Mesenchymal stem cell (in vitro differentiated cells and primary cell): ENCODE measurements at regions not wholly inside any gene's neighbourhood (a gene's known extent, or its start where the extent isn't known, plus 50 kb on each side); places are given as distances from the start of the nearest gene placed in this dataset.

Experiments used
- DNase-seq: peaks from one replicate; pipeline ENCODE4 v3.0.0-alpha.2; 2013
- H2AFZ ChIP-seq: one replicate; pipeline ENCODE4 v1.6.1; 2013; ENCODE audit warnings: low read depth, mild to moderate bottlenecking, control low read depth, inconsistent platforms, low read length, moderate library complexity
- H2AK5ac ChIP-seq: 2 replicates; pipeline ENCODE4 v1.6.1; 2013; ENCODE audit warnings: low read length, moderate library complexity, mild to moderate bottlenecking, inconsistent platforms; ENCODE audit not compliant: severe bottlenecking
- H2BK120ac ChIP-seq: one replicate; pipeline ENCODE4 v1.6.1; 2013; ENCODE audit warnings: low read depth, mild to moderate bottlenecking, inconsistent platforms, low read length, moderate library complexity
- H2BK12ac ChIP-seq, 2 experiments: one replicate each; pipeline ENCODE4 v1.6.1; 2013; ENCODE audit warnings: inconsistent platforms in 2 of 2, low read length in 2 of 2, mild to moderate bottlenecking in 2 of 2, moderate library complexity in 2 of 2, control low read depth in 1 of 2
- H2BK15ac ChIP-seq: one replicate; pipeline ENCODE4 v1.6.1; 2013; ENCODE audit warnings: mild to moderate bottlenecking, low read depth, inconsistent platforms; ENCODE audit not compliant: poor library complexity, severe bottlenecking
- H2BK5ac ChIP-seq: 2 replicates; pipeline ENCODE4 v1.6.1; 2013; ENCODE audit warnings: low read depth, mild to moderate bottlenecking, low read length, control low read depth, inconsistent platforms; ENCODE audit not compliant: poor library complexity, severe bottlenecking
- H3K14ac ChIP-seq, 2 experiments: one replicate each; pipeline ENCODE4 v1.6.1; 2013; ENCODE audit warnings: inconsistent platforms in 2 of 2, low read length in 2 of 2, control low read depth in 1 of 2, mild to moderate bottlenecking in 1 of 2, moderate library complexity in 1 of 2
- H3K18ac ChIP-seq, 2 experiments: one replicate each; pipeline ENCODE4 v1.6.1; 2013; ENCODE audit warnings: inconsistent platforms in 2 of 2, low read length in 2 of 2, control low read depth in 1 of 2, low read depth in 1 of 2, mild to moderate bottlenecking in 1 of 2
- H3K23ac ChIP-seq, 2 experiments: one replicate each; pipeline ENCODE4 v1.6.1; 2013; ENCODE audit warnings: inconsistent platforms in 2 of 2, low read length in 2 of 2, mild to moderate bottlenecking in 2 of 2, moderate library complexity in 2 of 2, control low read depth in 1 of 2
- H3K27ac ChIP-seq: 2 replicates; pipeline ENCODE4 v1.5.1; 2013; ENCODE audit warnings: mild to moderate bottlenecking, moderate library complexity, low read length, control low read depth, inconsistent platforms; ENCODE audit not compliant: poor library complexity, severe bottlenecking
- H3K27me3 ChIP-seq, 2 experiments: 2 replicates each; pipeline versions ENCODE4 v1.6.1 to v1.7.0; 2013; ENCODE audit warnings: low read length in 2 of 2, mild to moderate bottlenecking in 2 of 2, moderate library complexity in 2 of 2, control low read depth in 1 of 2, inconsistent platforms in 1 of 2; ENCODE audit not compliant: control insufficient read depth in 1 of 2, insufficient read depth in 1 of 2
- H3K36me3 ChIP-seq, 2 experiments: 2 replicates each; pipeline versions ENCODE4 v1.6.1 to v1.7.0; 2013; ENCODE audit warnings: low read length in 2 of 2, control low read depth in 1 of 2, inconsistent platforms in 1 of 2, low read depth in 1 of 2, mild to moderate bottlenecking in 1 of 2; ENCODE audit not compliant: insufficient read depth in 2 of 2, control insufficient read depth in 1 of 2
- H3K4ac ChIP-seq, 2 experiments: one replicate each; pipeline ENCODE4 v1.6.1; 2013; ENCODE audit warnings: inconsistent platforms in 2 of 2, low read length in 2 of 2, mild to moderate bottlenecking in 2 of 2, moderate library complexity in 2 of 2, control low read depth in 1 of 2, low read depth in 1 of 2
- H3K4me1 ChIP-seq: 2 replicates; pipeline ENCODE4 v1.6.1; 2013; ENCODE audit warnings: low read depth, low read length, control low read depth; ENCODE audit not compliant: control insufficient read depth, insufficient read depth
- H3K4me2 ChIP-seq: 2 replicates; pipeline ENCODE4 v1.6.1; 2013; ENCODE audit warnings: low read length, mild to moderate bottlenecking, inconsistent platforms; ENCODE audit not compliant: poor library complexity, severe bottlenecking
- H3K4me3 ChIP-seq, 2 experiments: 2 replicates each; pipeline versions ENCODE4 v1.5.1 to v1.7.0; 2013; ENCODE audit warnings: low read length in 2 of 2, mild to moderate bottlenecking in 2 of 2, control low read depth in 1 of 2, low read depth in 1 of 2; ENCODE audit not compliant: insufficient read depth in 1 of 2
- H3K79me1 ChIP-seq: replicated peaks from 2 replicates; pipeline ENCODE4 v1.6.1; 2013; ENCODE audit warnings: mild to moderate bottlenecking, control low read depth, low read length, inconsistent platforms; ENCODE audit not compliant: poor library complexity, severe bottlenecking
- H3K9ac ChIP-seq: 2 replicates; pipeline ENCODE4 v1.7.0; 2013; ENCODE audit warnings: mild to moderate bottlenecking, low read length, moderate library complexity
- H3K9me3 ChIP-seq: 2 replicates; pipeline ENCODE4 v1.7.0; 2013; ENCODE audit warnings: mild to moderate bottlenecking, low read length; ENCODE audit not compliant: control insufficient read depth
- H4K8ac ChIP-seq: one replicate; pipeline ENCODE4 v1.6.1; 2013; ENCODE audit warnings: inconsistent platforms, mild to moderate bottlenecking, low read length, moderate library complexity
- H4K91ac ChIP-seq: one replicate; pipeline ENCODE4 v1.6.1; 2013; ENCODE audit warnings: mild to moderate bottlenecking, low read length, inconsistent platforms
- WGBS: methylation state at CpG from one replicate; pipeline ENCODE4 v1.1.7; 2013; ENCODE audit warnings: mixed read lengths; 5-methylcytosine and 5-hydroxymethylcytosine counted together

GRCh38 chr11:19329970-19330369 is 89.2 kb upstream of the E2F8 start:
- Histone ChIP-seq H3K4me2 (no peak overlapping the region), H2AK5ac (no peak overlapping the region), H3K27ac (no peak overlapping the region), H4K8ac (no peak overlapping the region), H3K9me3 (no peaks in the 10 kb centered on the region), H3K4ac (no peak overlapping the region), H3K36me3 (no peaks in the 10 kb centered on the region), H3K27me3 (peaks cover 17 to 58% of the 10 kb centered on the region in 2 experiments), H2BK120ac (no peak overlapping the region), H3K4me1 (no peaks in the 10 kb centered on the region), H2AFZ (no peak overlapping the region), H4K91ac (no peak overlapping the region), H3K79me1 (no peaks in the 10 kb centered on the region), H3K4me3 (no peak overlapping the region), H3K9ac (no peak overlapping the region), H3K18ac (no peak overlapping the region), H2BK15ac (no peak overlapping the region), H2BK12ac (no peak overlapping the region), H3K14ac (peak overlapping the region in 1 of 2 experiments; percentile 15), H2BK5ac (no peak overlapping the region), H3K23ac (no peak overlapping the region)
- 77% methylated on average over 1 of the region's 1 CpG for WGBS
- no peak for DNase-seq

GRCh38 chr11:19328586-19329311 is 88.0 kb upstream of the E2F8 start:
- Histone ChIP-seq H3K27me3 (peaks cover 13 to 51% of the 10 kb centered on the region in 2 experiments), H2AFZ (no peak overlapping the region), H3K4me2 (no peak overlapping the region), H3K14ac (no peak overlapping the region), H2AK5ac (no peak overlapping the region), H2BK120ac (no peak overlapping the region), H3K4ac (no peak overlapping the region), H2BK12ac (no peak overlapping the region), H3K9me3 (no peaks in the 10 kb centered on the region), H3K79me1 (no peaks in the 10 kb centered on the region), H3K23ac (no peak overlapping the region), H4K8ac (no peak overlapping the region), H3K27ac (no peak overlapping the region), H2BK5ac (no peak overlapping the region), H4K91ac (no peak overlapping the region), H3K4me1 (no peaks in the 10 kb centered on the region), H3K4me3 (no peak overlapping the region), H3K18ac (no peak overlapping the region), H3K9ac (no peak overlapping the region), H3K36me3 (no peaks in the 10 kb centered on the region), H2BK15ac (no peak overlapping the region)
- 87% methylated on average over 6 of the region's 8 CpGs for WGBS
- no peak for DNase-seq

DNA sequence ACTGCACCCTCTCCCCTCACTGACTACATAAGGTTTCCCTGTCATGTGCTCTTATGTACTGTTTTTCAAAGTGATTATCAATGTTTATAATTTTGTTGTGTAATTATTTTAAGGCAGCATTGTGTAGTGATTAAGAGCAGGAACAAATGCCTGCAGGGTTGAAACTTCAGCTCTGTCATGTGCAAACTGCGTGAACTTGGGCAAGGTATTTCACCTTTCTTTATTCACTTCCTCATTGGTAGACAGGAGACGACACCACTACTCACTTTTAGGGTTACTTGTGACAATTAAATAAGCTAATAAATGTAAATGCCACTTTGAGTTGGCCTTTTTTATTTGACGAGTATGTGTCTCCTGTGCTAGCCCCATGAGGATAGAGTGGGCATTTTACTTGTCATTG is 86.5 kb upstream of the E2F8 start:
- H3K4me3 ChIP-seq: no peak overlapping the region
- H3K23ac ChIP-seq: no peak overlapping the region
- peaks cover 11 to 43% of the 10 kb centered on the region in 2 experiments for H3K27me3 ChIP-seq
- no peak overlapping the region for H2BK12ac ChIP-seq
- no peak overlapping the region for H3K18ac ChIP-seq
- H2BK5ac ChIP-seq: no peak overlapping the region
- H3K4me1 ChIP-seq: no peaks in the 10 kb centered on the region
- no peak overlapping the region for H2BK120ac ChIP-seq
- no peak overlapping the region for H4K8ac ChIP-seq
- no peak overlapping the region for H2AK5ac ChIP-seq
- no peaks in the 10 kb centered on the region for H3K9me3 ChIP-seq
- H3K79me1 ChIP-seq: no peaks in the 10 kb centered on the region
- no peak overlapping the region for H2AFZ ChIP-seq
- H3K4ac ChIP-seq: no peak overlapping the region
- no peak overlapping the region for H3K9ac ChIP-seq
- H3K14ac ChIP-seq: no peak overlapping the region
- no peaks in the 10 kb centered on the region for H3K36me3 ChIP-seq
- DNase-seq: no peak
- H3K27ac ChIP-seq: no peak overlapping the region
- WGBS: 95% methylated on average over 2 of the region's 3 CpGs
- H2BK15ac ChIP-seq: no peak overlapping the region
- H4K91ac ChIP-seq: no peak overlapping the region
- no peak overlapping the region for H3K4me2 ChIP-seq

DNA sequence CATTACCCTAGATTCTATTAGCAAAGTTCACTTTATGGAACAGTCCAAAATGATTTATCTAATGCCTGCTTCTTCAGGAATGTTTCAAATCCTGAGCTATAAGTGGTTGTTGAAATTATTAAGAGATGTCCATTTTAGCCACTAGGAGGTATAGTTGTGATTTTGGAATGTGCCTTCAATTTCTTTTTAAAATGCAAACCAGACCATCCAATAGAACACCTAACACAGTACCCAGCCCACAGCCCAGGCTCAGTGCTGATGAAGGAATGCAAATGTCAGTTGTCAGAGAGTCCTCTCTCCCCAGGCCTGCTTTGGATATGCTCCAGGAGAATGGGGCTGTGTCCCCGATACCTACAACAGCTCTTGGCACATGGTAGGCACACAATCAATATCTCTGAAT is 85.8 kb upstream of the E2F8 start:
- H2BK12ac ChIP-seq: no peak overlapping the region
- no peak overlapping the region for H3K18ac ChIP-seq
- H3K36me3 ChIP-seq: no peaks in the 10 kb centered on the region
- no peaks in the 10 kb centered on the region for H3K4me1 ChIP-seq
- H3K23ac ChIP-seq: no peak overlapping the region
- peak overlapping the region in 1 of 2 experiments; percentile 11 for H3K14ac ChIP-seq
- no peak overlapping the region for H4K8ac ChIP-seq
- no peak overlapping the region for H3K27ac ChIP-seq
- H3K27me3 ChIP-seq: peaks cover 11 to 41% of the 10 kb centered on the region in 2 experiments
- no peak overlapping the region for H2BK120ac ChIP-seq
- no peaks in the 10 kb centered on the region for H3K79me1 ChIP-seq
- no CpG with 5 or more reads among the region's 1 CpG for WGBS
- DNase-seq: peak; percentile 16
- H4K91ac ChIP-seq: no peak overlapping the region
- no peaks in the 10 kb centered on the region for H3K9me3 ChIP-seq
- no peak overlapping the region for H3K4me2 ChIP-seq
- no peak overlapping the region for H2AFZ ChIP-seq
- H2BK15ac ChIP-seq: no peak overlapping the region
- H2AK5ac ChIP-seq: no peak overlapping the region
- H2BK5ac ChIP-seq: no peak overlapping the region
- no peak overlapping the region for H3K4me3 ChIP-seq
- no peak overlapping the region for H3K4ac ChIP-seq
- no peak overlapping the region for H3K9ac ChIP-seq
